Calu3 (cell line): ENCODE measurements at regions not wholly inside any gene's neighbourhood (a gene's known extent, or its start where the extent isn't known, plus 50 kb on each side); places are given as distances from the start of the nearest gene placed in this dataset.

Source experiments
- BruUV-seq: library from RNA; stranded (reverse); fragments of 400-500 nt; replicated peaks from 2 replicates; lab custom pipeline; 2021; lab: Mats Ljungman, UMichigan
- CTCF ChIA-PET: fragments of 300-600 bp; sonication (Branson Sonifier 250); formaldehyde crosslinking; loops from one replicate; lab custom pipeline; 2022; ENCODE audit warnings: antibody characterized with exemption; lab: Charles Lee
- DNase-seq: peaks from one replicate; pipeline ENCODE4 v3.0.0; 2022
- H3K27ac Mint-ChIP-seq: one replicate; pipeline ENCODE4 v1.8.0; 2022; ENCODE audit warnings: mixed read lengths; ENCODE audit not compliant: unreplicated experiment
- H3K27me3 Mint-ChIP-seq: one replicate; pipeline ENCODE4 v1.8.0; 2022; ENCODE audit warnings: mixed read lengths; ENCODE audit not compliant: unreplicated experiment
- H3K36me3 Mint-ChIP-seq: one replicate; pipeline ENCODE4 v1.8.0; 2022; ENCODE audit warnings: mild to moderate bottlenecking, moderate library complexity, mixed read lengths; ENCODE audit not compliant: insufficient read depth, unreplicated experiment
- H3K4me1 Mint-ChIP-seq: one replicate; pipeline ENCODE4 v1.8.0; 2022; ENCODE audit warnings: mild to moderate bottlenecking, low read depth, mixed read lengths; ENCODE audit not compliant: unreplicated experiment
- H3K4me3 Mint-ChIP-seq: one replicate; pipeline ENCODE4 v1.8.0; 2022; ENCODE audit warnings: mild to moderate bottlenecking, low read depth, moderate library complexity, mixed read lengths; ENCODE audit not compliant: unreplicated experiment
- H3K9me3 Mint-ChIP-seq: one replicate; pipeline ENCODE4 v1.8.0; 2022; ENCODE audit warnings: low read depth, mixed read lengths; ENCODE audit not compliant: unreplicated experiment
- CTCF ChIP-seq: fragments of 200-600 bp; IDR thresholded peaks from one replicate; pipeline ENCODE4 v1.8.0; 2022; ENCODE audit warnings: antibody characterized with exemption; ENCODE audit not compliant: unreplicated experiment
- intact Hi-C: fragments of 100-400 bp; cut with micrococcal nuclease; formaldehyde crosslinking; loops from one replicate; pipeline ENCODE4 v1.10.0; 2022; ENCODE audit not compliant: unreplicated experiment

- CTCF ChIA-PET, result no interaction called here
- no peak overlapping the region for H3K4me3 Mint-ChIP-seq
Observed at GRCh38 chr2:67103157-67103556, 294.0 kb upstream of the ETAA1 start.

GRCh38 chr2:67108231-67108630, 288.9 kb upstream of the ETAA1 start:
- no TSS peak for BruUV-seq
- CTCF ChIA-PET, result no interaction called here
- intact Hi-C loops, result no loop called here

More at GRCh38 chr2:67103157-67103556, 294.0 kb upstream of the ETAA1 start:
- BruUV-seq, result no TSS peak
- intact Hi-C loops, result no loop called here
- no peak for DNase-seq
- H3K36me3 Mint-ChIP-seq, result no peaks in the 10 kb centered on the region
- no peaks in the 10 kb centered on the region for H3K27me3 Mint-ChIP-seq
- no peak overlapping the region for H3K27ac Mint-ChIP-seq
- no peaks in the 10 kb centered on the region for H3K4me1 Mint-ChIP-seq
- peaks cover 7% of the 10 kb centered on the region for H3K9me3 Mint-ChIP-seq
- TF ChIP-seq CTCF, result no peak

GRCh38 chr2:67124531-67124930, 272.6 kb upstream of the ETAA1 start:
- no TSS peak for BruUV-seq
- Mint-ChIP-seq H3K4me3 (no peak overlapping the region), H3K27ac (no peak overlapping the region), H3K27me3 (no peaks in the 10 kb centered on the region), H3K36me3 (no peaks in the 10 kb centered on the region), H3K4me1 (no peaks in the 10 kb centered on the region), H3K9me3 (peaks cover 3% of the 10 kb centered on the region)
- DNase-seq, result no peak
- intact Hi-C loops, result no loop called here
- CTCF ChIA-PET, result no interaction called here
- TF ChIP-seq CTCF, result no peak

More at GRCh38 chr2:67108231-67108630, 288.9 kb upstream of the ETAA1 start:
- no peak for DNase-seq
- no peak overlapping the region for H3K4me3 Mint-ChIP-seq
- no peaks in the 10 kb centered on the region for H3K4me1 Mint-ChIP-seq
- H3K9me3 Mint-ChIP-seq, result peaks cover 12% of the 10 kb centered on the region
- no peak overlapping the region for H3K27ac Mint-ChIP-seq
- H3K27me3 Mint-ChIP-seq, result no peaks in the 10 kb centered on the region
- TF ChIP-seq CTCF, result no peak
- H3K36me3 Mint-ChIP-seq, result no peaks in the 10 kb centered on the region

- no peak overlapping the region for H3K4me3 Mint-ChIP-seq
- BruUV-seq, result no TSS peak
Observed at GRCh38 chr2:67130531-67131256, 266.4 kb upstream of the ETAA1 start.

More at GRCh38 chr2:67130531-67131256, 266.4 kb upstream of the ETAA1 start:
- CTCF ChIA-PET, result no interaction called here
- intact Hi-C loops, result loop anchor here (10.0 kb wide), 2 partner anchors 96 to 164 kb away; no protein-coding TSS in a partner anchor
- DNase-seq, result no peak
- Mint-ChIP-seq H3K4me1 (peaks cover 9% of the 10 kb centered on the region), H3K27me3 (no peaks in the 10 kb centered on the region), H3K36me3 (no peaks in the 10 kb centered on the region), H3K9me3 (no peaks in the 10 kb centered on the region), H3K27ac (no peak overlapping the region)
- TF ChIP-seq CTCF, result no peak
